HG03378 (cell line): ENCODE measurements at regions not wholly inside any gene's neighbourhood (a gene's known extent, or its start where the extent isn't known, plus 50 kb on each side); places are given as distances from the start of the nearest gene placed in this dataset.
"Not testable (repeated sequence)": the region's sequence is repeated elsewhere in the genome, so short reads cannot be mapped to it uniquely, and the experiment has no call there.

Experiments
- ATAC-seq: cut with Tn5 transposase; IDR thresholded peaks from one replicate; pipeline ENCODE4 v1.9.1; 2021; ENCODE audit warnings: mild to moderate bottlenecking, moderate library complexity; ENCODE audit not compliant: unreplicated experiment

DNA sequence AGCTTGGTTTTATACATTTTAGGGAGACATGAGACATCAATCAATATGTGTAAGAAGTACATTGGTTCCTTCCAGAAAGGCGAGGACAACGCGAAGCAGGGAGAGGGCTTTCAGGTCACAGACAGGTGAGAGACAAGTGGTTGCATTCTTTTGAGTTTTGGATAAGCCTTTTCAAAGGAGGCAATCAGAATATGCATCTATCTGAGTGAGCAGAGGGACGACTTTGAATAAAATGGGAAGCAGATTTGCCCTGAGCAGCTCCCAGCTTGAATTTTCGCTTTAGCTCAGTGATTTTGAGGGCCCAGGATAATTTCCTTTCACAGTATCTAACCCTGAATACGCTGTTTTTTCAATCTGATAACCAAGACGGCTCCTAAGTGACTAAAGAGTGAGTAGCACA lies 82.5 kb upstream of the MYO3A start:
- ATAC-seq = no peak

DNA sequence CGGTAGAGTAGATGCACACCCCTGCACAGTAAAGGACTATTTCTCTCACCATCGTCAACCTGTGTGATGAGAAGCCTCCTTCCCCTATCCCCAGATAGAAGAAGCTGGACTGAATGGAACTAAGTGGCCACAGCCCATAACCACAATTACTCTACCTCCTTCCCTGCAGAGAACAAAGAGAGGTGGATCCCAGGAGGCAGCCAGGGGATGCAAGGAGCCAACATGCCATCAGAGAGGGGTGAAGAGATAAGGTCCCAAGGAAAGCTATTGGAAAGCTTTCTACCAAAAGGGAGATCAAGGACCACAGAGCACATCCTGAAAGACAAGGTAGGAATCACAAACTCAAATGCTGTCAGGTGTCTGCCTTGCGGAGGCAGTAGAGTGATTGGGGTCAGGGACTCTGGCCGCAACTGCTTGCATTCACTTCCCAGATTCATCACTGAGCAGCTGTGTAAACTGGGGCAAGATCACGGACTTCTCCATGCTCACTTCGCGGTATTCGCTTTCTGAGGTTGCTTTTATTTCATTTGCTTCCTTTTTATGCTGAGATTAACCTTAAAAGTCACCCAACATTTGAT lies 81.6 kb upstream of the MYO3A start:
- no peak for ATAC-seq

DNA sequence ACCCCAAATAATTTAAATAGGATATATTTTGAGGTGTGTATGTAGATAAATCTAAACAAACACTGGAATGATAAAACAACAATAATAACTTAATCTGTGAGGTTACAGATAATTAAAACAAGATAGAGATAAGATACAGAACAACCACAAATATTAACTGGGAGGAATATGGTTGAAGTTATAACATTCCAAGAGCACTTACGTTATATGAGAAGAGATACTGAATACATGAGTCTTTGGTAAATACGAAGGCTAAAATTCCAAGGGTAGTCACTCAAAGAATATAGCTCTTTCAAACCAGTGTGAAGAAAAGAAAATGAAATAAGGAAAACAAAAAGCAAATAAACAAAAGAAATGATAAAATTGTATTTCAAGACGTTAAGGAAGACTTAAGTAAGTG lies 76.0 kb upstream of the MYO3A start:
- ATAC-seq = no peak

DNA sequence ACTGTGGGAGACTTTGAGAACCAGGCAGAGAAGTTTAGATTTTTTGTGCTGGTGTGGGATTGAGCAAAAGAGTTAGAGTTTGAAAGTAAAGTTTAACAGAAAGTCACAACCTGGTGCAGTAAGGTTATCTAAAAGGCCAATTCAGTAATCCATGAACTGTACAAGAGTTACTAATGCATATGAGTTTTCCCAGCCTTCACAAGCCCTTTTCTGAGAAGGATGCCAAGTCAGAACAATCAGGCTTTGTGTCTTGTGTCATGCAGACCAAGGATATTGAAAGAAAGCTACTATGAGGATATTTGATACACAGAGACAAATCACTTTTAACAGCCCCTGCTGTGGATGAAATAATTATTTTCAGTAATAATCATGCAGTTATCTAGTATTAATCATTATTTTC lies 68.8 kb upstream of the MYO3A start:
- no peak for ATAC-seq

DNA sequence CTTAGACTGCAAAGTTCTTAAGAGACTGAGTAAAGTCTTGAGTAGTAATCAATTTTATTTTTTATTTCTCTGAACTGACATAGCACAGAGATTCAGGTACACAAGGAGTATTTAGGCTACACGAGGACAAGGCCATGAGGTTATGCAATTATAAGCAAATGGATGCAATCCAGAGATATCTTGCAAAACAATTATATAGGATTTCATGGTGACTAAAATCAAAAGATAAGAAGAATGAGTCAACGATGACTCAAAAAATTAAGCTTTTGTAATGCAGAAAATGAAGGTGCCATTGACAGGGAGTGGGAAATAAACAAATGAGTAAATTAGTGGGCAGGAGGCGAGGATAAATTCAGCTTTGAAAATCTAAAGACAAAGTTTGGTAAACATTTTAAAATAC lies 66.7 kb upstream of the MYO3A start:
- no peak for ATAC-seq

DNA sequence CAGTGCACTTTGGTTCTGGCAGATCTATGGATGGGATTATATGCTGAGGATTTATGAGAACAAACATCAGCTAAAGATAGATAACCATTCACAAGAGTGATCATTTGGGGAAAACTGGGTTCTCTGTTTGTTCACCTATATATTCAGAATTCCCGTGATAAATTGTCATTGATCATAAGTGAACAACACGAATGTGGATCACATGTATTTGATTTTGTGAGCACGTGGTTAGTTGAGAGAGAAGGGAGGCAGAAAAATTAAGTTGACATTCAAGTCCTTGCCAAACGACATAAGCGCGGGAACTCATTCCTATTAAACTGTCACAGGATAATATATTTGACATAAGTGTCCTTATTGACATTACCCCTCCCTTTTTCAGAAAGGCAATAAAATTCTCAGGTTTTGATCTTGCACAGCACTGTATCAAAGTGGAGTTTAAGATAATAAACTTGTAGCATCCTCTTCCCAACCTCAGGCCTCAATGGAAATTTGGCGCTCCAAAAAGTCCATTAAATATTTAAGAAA lies 64.9 kb upstream of the MYO3A start:
- ATAC-seq = no peak

DNA sequence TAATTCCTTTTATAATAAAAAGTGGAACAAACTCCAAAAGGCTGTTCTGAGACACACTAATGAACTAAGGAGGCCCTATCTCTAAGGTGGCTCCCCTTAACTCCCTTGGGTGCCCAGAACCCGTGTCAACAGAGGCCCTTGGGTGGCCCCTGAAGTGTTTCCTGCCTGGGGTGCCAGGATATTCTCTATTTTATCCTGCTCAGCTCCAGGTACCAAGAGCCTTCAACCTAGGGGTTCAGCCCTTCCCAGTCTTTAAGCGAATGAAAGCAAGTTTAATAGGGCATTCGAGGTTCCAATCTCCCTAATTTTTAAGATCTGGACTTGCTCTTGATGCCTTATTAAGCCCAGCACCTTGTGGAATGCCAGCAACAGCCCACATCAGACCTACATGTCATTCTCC lies 64.4 kb upstream of the MYO3A start:
- no peak for ATAC-seq

DNA sequence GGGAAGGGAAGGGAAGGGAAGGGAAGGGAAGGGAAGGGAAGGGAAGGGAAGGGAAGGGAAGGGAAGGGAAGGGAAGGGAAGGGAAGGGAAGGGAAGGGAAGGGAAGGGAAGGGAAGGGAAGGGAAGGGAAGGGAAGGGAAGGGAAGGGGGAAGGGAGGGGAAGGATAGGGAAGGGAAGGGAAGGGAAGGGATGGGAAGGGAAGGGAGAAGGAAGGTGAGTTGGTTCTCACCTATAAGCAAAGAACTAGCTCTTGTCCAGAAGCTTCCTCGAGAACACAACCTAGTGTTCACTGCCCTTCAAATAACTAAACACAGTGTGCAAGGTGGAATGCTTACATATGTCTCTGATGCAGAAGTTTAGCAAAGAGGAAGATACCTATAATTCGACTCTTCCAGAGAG lies 59.6 kb upstream of the MYO3A start:
- ATAC-seq = not testable (repeated sequence)

DNA sequence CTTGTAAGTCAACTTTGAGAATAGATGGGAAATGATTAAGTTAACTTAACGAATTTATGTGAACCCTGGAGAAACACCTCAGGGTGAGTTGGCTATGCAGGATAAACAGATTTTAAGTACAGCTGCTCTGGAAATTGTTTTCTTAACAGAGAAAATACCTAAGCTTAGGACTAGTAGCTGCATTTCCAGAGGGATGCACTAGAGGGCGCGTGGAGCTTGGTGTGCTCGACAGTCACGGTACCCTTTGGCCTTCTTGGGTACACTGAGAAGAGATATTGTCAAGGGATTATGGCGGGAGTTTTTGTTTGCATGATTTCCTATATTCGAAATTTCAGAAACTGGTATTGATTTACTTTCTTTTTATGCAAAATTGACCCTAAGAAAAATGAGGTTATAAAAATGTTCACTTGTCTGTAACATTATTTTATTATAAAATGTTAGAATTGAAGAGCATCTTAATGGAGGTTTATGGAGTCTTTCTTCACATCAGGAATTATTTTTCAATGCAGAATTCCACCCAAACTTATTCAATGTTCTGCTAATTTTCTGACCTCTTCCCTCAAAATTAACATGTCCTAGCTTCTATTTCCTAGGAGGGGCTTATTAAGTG lies 58.4 kb upstream of the MYO3A start:
- ATAC-seq = peak; percentile 87

DNA sequence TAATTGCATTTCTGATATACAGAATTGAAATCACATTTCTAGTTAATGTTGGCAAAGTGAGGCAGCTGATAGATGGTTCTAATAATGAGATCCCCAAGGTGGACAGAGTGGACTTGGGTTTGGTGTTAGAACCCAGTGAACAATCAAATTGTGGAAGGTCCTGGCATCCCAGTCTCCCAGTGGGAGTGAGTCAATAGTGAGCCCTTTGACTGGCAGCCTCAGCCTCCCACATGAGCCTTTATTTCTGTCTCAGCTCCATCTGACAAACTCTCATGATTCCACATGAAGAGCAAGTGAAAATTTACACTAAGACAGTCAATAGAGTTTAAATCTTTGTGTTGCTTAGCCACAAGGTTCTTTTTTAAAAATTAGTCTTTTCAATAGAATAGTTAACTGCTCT lies 56.7 kb upstream of the MYO3A start:
- ATAC-seq = no peak
